HG02623 (cell line): ENCODE measurements at regions not wholly inside any gene's neighbourhood (a gene's known extent, or its start where the extent isn't known, plus 50 kb on each side); places are given as distances from the start of the nearest gene placed in this dataset.
"Not testable (repeated sequence)": the region's sequence is repeated elsewhere in the genome, so short reads cannot be mapped to it uniquely, and the experiment has no call there.

Experiments used
- ATAC-seq: cut with Tn5 transposase; IDR thresholded peaks from one replicate; pipeline ENCODE4 v1.9.1; 2021; ENCODE audit warnings: moderate library complexity; ENCODE audit not compliant: unreplicated experiment

DNA sequence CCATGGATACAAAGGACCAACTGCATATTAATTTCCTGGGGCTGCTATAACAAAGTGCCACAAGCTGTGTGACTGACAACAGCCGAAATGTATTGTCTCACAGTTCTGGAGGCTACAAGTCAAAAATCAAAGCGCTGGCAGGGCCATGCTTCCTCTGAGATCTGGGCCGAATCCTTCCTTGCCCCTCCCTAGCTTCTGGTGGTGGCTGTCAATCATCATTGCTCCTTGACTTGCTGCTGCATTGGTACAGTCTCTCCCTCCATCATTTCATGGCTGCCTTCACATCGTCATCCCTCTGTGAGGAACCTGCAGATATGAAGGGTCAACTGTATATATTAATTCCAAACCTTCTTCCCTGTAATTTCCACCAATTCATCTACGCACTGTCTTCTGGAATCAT lies 118.3 kb downstream of the EXOC5 start:
- no peak for ATAC-seq

DNA sequence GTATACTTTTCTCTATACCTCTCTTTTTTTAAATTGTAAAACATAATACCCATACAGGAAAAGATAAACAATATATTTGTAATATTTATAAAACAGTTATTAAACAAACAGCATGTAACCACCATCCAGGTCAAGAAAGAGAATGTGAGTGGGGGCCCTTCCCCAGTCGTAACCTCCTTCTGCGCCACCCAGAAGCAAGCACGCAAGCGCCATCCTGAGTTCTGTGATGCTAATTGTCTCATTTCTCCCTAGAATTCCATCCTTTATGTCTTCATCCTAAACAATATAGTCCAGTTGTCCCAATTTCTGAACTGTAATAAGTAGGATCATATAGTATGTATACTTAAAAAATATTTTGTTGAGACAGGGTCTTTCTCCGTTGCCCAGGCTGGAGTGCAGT lies 129.5 kb downstream of the EXOC5 start:
- ATAC-seq: no peak

DNA sequence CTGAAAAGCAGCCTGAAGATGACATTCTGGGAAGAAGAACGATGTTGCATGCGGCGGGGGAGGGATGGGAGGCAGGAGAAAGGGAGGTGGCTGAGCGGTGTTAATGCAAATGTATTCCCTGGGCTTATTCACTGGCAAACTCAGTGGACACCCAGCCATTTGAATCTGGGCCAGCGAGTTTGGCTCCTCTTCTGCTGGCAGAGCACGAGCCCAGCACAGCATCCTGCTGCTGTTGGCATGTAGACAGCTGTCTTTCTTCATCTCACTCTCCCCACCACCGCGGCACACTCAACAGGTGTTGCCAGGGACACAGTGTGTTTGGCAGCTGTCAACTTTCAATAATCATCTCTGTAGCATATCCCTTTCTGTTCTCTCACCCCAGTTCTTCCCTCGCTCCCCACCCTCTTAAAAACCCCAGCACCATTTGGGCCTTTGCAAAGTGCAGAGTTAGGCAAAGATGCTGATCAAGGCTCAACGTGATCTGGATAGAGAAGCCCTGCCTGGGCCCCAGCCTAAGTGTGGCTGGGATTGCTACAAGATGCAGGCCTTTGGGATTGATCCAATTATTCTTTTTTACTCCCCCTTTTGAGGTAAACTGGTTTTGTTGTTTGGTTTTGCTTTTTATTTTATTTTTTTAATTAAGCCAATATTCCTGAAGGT lies 131.9 kb downstream of the EXOC5 start:
- ATAC-seq: no peak

DNA sequence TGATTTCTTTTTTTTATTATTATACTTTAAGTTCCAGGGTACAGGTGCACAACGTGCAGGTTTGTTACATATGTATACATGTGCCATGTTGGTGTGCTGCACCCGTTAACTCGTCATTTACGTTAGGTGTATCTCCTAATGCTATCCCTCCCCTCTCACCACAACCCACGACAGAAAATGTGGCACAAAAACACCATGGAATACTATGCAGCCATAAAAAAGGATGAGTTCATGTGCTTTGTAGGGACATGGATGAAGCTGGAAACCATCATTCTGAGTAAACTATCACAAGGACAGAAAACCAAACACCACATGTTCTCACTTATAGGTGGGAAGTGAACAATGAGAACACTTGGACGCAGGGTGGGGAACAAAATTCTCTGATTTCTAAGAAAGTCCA lies 140.9 kb downstream of the EXOC5 start:
- not testable (repeated sequence) for ATAC-seq

DNA sequence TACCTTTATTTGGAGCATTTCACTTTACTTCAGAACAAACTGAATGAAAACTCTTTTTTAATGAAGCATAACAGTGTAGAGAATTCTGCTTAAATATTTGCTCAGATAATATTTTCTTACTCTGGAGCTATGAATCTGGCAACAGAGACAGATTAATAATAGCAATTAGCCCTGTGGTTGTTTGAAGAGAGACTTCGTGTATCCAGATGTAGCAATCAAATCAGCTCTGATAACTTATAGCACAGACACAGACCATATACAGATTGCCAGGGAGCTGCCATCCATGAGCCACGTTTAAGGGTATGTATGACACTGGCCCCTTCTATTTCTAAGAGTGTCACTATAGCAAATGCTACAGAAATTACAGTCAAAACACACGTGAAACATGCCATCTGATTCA lies 146.6 kb downstream of the EXOC5 start:
- no peak for ATAC-seq

DNA sequence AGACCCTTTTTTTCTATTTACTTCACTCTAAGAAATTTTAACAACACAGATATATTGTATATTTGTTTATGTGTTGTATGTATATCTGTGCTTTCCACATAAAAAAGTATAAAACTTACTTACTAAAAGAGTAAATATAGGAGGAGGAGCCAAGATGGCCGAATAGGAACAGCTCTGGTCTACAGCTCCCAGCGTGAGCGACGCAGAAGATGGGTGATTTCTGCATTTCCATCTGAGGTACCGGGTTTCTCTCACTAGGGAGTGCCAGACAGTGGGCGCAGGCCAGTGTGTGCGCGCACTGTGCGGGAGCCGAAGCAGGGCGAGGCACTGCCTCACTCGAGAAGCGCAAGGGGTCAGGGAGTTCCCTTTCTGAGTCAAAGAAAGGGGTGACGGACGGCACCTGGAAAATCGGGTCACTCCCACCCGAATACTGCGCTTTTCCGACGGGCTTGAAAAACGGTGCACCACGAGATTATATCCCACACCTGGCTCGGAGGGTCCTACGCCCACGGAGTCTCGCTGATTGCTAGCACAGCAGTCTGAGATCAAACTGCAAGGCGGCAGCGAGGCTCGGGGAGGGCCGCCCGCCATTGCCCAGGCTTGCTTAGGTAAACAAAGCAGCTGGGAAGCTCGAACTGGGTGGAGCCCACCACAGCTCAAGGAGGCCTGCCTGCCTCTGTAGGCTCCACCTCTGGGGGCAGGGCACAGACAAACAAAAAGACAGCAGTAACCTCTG lies 156.5 kb downstream of the EXOC5 start:
- not testable (repeated sequence) for ATAC-seq

DNA sequence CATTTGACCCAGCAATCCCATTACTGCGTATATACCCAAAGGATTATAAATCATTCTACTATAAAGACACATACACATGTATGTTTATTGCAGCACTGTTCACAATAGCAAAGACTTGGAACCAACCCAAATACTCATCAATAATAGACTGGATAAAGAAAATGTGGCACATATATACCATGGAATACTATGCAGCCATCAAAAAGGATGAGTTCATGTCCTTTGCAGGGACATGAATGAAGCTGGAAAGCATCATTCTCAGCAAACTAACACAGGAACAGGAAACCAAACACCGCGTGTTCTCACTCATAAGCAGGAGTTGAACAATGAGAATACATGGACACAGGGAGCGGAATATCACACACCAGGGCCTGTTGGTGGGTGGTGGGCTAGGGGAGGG lies 158.3 kb downstream of the EXOC5 start:
- ATAC-seq: not testable (repeated sequence)

DNA sequence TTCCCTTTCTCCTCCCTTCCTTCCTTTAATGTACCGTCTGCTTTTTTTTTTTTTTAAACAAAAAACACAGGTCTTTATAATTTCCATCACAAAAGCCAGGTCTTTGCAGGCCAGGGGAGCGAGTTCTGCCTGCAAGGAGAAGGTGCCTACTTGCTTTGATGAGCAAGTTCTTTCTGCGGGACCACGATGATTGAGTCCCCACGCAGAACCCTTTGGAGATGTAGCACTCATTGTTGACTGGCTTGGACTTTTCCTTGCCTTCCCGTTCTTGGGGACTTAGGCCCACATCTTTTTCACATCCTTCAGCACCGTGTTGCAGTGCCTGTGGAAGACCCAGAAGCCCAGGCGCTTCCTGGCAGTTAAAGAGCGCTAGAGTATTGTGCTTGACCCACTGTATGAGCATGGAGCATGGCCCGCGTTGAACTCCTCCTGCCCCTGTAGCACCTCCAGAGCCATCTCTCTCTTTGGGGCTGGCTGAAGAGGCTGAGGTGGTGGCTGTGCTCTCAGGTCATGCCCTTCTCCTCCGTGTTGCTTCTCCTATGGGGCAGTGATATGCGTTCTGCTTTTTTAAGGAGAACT lies 177.6 kb downstream of the EXOC5 start:
- no peak for ATAC-seq

DNA sequence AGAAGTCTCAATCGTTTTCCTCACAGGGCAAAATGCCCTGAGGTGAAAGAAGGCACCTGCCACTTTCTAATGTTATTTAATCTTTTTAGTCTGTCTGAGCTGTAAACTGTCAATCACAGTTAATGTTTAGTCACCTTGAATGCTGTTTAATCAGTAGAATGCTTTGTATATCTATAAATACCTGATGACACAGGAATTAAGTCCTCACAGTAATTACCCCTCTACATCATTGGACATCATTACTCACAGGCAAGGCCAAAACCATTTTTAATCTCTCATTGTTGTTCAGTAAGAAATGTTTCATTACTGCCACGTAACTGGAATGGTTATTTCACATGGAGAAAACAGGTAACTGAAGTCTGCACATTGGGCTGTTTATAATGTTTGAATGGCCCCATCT lies 178.8 kb downstream of the EXOC5 start:
- ATAC-seq: no peak

DNA sequence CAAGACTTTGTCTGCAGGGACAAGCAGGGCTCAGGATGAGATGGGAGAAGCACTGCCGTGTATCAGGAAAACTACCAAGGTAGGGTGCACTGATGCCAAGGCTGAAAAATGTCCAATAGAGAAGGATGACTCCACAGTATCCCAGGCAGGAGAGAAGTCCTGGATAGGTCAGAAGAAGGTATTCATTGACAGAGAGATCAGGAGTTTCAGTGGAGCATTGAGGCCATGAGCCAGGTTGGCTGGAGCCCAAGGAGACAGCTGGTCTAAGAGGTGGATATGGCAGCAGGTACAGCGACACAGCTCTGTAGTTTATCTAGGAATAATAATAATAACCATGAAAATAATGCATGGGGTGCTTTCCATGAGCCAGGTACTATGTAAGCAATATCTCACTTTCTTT lies 180.9 kb downstream of the EXOC5 start:
- no peak for ATAC-seq

DNA sequence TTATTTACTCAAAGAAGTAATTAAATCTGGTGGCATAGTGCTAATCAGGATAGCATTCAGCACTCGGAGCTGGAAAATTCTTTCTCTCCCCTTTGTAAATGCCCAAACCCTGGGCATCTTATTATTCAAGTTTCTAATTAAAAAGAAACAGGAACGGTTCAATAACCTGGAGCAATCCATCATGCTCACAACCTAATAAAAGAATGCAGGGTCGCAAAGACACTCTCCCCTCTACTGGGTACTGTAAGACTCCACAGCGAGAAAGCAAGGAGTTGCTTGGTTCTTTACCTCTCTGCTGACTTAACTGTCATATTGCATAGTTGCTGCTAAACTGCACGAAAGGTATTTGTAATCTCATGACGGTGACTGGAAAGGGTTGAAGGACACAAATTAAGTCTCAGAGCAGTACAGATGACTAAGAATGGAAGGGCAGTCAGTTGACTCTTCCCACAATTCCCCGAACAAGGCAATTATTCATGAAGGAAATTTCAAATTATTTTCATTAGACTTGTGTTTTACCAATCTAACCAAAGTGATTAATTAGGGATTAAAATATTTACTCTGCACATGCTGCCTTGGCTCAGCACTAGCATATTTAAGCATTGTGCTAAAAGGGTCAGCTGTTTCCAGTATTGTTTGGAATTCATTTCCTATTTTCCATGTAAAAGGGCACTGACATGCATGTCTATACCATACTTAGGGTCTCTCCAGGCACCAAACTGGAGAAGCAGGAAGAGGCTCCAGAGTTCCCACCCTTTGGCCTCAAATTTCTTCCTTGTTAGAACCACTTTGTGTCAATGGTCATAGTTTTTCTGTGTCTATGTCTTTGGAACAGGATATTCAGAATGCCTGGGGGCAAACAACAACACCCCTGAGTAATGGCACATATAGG lies 182.2 kb downstream of the EXOC5 start:
- ATAC-seq: no peak

DNA sequence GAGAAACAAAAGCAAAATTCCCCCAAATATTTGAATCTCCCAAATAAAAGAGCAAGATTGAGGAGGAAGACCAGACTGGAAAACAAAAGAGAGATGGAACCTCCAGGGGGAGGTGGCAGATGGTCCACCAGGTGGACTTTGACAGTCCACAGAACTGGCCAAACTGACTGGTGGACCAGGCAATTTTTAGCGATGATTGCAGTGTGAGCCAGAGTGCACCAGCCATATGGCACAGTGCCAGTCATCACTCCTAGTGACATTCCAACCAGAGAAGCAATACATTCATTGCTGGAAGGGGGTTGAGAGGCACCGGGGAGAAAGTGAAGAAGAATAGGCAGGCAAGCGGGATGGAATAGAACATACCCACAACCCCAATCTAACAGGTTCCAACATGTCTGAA lies 182.9 kb downstream of the EXOC5 start:
- no peak for ATAC-seq

DNA sequence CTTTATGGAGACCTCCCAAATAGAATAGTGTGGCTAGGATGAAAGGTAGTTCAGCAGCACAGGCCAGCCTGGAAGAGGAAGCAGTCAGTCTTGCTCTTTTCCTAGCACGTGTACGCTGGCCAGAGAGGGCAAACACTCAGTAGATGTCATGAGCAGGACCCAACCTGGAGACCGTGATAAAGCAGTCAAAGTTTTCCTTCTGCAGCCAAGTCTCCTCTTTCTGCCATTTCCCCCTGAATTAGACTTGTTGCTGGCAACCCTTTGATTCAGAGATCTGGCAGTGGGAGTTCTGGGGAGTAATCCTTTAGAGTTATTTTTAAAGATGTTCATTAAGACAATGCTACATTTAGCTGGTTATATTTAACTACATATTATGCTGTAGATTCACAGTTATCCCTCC lies 183.7 kb downstream of the EXOC5 start:
- ATAC-seq: no peak

DNA sequence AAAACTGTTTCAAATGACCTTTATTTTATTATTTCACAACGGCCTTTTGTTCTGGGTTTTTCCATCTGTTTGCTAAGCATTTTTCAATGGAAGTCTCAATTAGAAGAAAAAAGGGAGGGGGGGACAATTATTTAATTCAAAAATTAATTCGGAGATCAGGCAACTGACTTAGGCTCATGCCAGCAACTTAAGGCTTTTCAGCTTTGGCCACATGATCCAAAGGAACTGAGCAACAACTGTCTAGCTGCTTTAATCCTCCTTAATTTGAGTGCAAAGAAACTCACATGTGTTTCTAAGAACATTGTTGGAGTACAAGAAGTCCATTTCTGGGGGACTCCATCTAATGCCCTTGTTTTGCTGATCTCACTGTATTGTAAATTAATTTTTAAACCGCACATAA lies 188.0 kb downstream of the EXOC5 start:
- ATAC-seq: no peak

DNA sequence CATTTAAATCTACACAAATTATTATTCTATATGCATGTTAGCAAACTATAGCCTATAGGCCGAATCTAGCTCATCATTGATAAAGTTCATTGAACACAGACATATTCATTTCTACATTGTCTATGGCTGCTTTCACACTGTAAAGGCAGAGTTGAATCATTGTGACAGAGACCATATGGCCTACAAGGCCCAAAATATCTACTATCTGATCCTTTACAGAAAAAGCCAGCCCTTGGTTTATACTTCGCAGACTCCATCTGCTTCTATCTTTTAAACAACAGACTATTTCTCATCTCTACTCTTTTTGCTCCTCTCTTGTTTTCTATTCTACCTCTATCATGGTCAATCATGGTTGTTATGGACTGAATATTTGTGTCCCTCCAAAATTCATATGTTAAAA lies 190.7 kb downstream of the EXOC5 start:
- no peak for ATAC-seq

DNA sequence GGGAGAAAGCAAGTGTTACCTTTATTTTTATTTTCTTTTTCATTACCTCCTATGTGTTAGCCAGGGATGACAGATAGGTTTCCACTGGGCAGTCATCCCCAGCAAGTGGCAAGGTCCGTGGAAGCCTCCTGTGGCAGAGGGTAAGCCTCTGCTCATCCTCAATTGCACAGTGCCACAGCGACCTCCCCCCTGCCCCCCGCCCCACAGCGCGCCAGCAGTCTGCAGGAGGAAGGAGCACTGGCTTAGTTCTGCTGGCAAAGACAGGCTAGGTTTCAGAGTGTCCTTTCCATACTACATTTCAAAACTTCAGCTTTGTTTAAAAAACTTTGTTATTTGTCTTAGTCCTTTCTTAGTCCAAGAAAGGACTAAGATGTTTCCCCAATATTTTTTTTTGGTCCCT lies 194.7 kb downstream of the EXOC5 start:
- no peak for ATAC-seq

DNA sequence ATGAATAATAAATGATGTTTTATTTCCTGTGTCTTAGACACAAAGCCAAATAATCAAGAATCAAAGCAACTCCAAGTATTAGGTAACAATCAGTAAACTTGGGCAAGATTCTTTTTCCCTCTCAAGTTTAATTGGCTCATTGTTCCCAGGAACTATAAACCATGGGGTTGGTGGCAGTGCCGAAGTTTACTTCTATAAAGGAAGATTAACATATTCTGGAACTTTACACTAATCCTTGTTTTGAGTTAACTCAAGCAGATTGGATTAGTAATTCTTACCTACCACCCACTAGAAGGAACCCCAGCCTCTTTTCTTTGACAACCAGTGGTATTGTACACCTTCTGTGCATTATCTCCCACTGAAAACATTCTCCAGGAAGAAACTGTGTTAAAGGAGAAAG lies 197.1 kb downstream of the EXOC5 start:
- no peak for ATAC-seq

DNA sequence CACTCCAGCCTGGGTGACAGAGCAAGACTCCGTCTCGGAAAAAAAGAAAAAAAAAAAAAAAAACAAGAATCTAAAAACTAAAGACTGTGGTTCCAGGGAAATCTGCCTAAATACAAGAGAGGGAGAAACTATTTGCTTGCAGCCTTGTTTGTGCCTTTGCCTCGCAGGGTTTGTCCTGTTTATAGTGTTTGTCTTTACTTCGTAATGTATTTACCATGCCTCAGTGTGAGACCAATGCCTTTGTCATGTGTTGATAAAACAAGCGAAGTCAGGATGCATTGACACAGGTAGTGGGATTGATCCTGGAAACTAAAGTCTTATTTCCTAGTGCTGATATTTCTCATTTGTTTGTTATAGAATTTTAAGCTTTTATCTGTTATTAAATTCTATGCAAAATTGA lies 199.0 kb downstream of the EXOC5 start:
- ATAC-seq: no peak

DNA sequence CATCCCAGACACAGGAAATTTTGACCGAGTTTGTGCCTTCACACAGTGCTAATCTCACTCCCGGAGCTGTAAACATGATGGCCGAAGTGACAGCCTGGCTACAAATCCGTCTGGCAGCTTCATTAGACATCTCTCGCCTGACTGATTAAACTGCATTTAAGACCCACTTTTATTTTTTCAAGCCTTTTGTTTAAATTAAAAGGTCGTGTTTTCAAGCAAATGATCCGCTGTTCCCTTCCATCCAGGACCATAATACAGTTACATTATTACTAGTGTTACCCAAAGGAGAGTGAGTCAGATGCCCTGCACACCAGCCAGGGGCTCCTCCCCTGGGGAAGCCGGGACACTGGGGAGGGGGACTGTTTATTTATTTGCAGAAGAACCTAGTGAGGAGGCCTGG lies 200.2 kb downstream of the EXOC5 start:
- ATAC-seq: no peak

DNA sequence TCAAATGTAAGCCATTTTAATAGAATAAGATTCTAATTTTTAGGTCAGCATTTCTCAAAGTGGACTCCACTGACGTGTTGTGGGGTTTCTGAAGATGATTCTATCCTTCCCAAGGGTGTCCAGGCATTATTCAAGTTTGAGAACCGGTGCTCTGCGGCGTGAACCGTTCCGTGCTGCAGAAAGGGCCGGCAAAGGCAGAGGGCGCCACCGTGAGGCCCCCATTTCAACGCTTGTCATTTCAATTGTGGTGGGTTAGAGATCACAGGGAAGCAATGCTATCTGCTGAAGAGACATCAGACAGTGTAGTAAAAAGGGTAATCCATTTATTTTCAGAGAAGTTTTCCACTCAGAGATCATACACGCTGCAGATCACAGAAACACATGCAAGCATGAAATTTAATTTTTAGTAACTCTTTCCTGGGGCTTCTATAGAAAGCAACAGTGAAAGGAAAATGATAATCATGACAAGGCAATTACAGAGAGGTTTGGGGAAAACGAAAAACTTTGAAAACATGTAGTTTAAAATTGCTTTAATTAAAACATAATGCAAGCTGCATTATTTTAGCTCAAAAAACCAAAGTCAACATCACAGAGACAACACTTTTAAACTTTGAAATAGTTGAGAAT lies 201.7 kb downstream of the EXOC5 start:
- no peak for ATAC-seq

DNA sequence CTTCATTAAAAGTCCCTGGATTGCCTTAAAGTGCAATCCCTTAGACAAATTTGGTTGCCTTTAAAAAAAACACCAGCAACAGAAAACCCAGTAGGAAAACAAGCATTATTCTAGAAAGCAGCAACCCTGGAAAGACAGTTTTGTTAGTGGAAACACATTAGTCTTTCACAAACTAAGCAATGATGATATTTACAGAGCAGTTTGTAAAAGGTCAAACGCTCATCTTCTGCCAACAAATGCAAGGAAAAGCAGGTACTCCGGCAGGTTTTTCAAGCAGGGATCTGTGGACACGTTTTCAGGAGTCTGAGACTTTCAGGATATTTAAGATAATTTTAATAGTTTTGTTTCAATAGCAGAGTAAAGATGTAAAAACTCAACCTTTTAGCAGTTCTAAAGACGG lies 202.2 kb downstream of the EXOC5 start:
- ATAC-seq: no peak
